ENCODE measurements at regions not wholly inside any gene's neighbourhood (a gene's known extent, or its start where the extent isn't known, plus 50 kb on each side); places are given as distances from the start of the nearest gene placed in this dataset.

GRCh38 chr9:107675351-107676259, 186.0 kb upstream of the KLF4 start:
- Histone ChIP-seq H3K27ac (ENCODE audit: low read depth, low read length) (peak overlapping the region; percentile 92), H3K9ac (ENCODE audit: low read depth, low read length) (peak overlapping the region; percentile 52; the same call in 1 of the 2 replicates), H3K27me3 (ENCODE audit: control insufficient read depth, insufficient read depth, low read length) (no peaks in the 10 kb centered on the region), H3K4me3 (ENCODE audit: low read depth, low read length) (no peak overlapping the region), H3K9me3 (ENCODE audit: control insufficient read depth, insufficient read depth, low read length) (no peaks in the 10 kb centered on the region), H3K4me1 (ENCODE audit: control insufficient read depth, insufficient read depth, low read length) (peaks cover 23% of the 10 kb centered on the region), H3K36me3 (ENCODE audit: control insufficient read depth, insufficient read depth, low read length) (no peaks in the 10 kb centered on the region)

- Histone ChIP-seq H3K9ac (ENCODE audit: low read depth, low read length) (peak overlapping the region; percentile 52), H3K9me3 (ENCODE audit: control insufficient read depth, insufficient read depth, low read length) (no peaks in the 10 kb centered on the region), H3K36me3 (ENCODE audit: control insufficient read depth, insufficient read depth, low read length) (no peaks in the 10 kb centered on the region), H3K4me3 (ENCODE audit: low read depth, low read length) (peak overlapping the region; percentile 24), H3K27ac (ENCODE audit: low read depth, low read length) (peak overlapping the region; percentile 92), H3K27me3 (ENCODE audit: control insufficient read depth, insufficient read depth, low read length) (no peaks in the 10 kb centered on the region), H3K4me1 (ENCODE audit: control insufficient read depth, insufficient read depth, low read length) (peaks cover 23% of the 10 kb centered on the region)
These were observed 185.2 kb upstream of the KLF4 start for GRCh38 chr9:107674721-107675277.

GRCh38 chr9:107673861-107674720, 184.5 kb upstream of the KLF4 start:
- Histone ChIP-seq H3K9ac (ENCODE audit: low read depth, low read length) (peak overlapping the region; percentile 52), H3K9me3 (ENCODE audit: control insufficient read depth, insufficient read depth, low read length) (no peaks in the 10 kb centered on the region), H3K27ac (ENCODE audit: low read depth, low read length) (peak overlapping the region; percentile 92), H3K4me3 (ENCODE audit: low read depth, low read length) (peak overlapping the region; percentile 24), H3K36me3 (ENCODE audit: control insufficient read depth, insufficient read depth, low read length) (no peaks in the 10 kb centered on the region), H3K27me3 (ENCODE audit: control insufficient read depth, insufficient read depth, low read length) (no peaks in the 10 kb centered on the region), H3K4me1 (ENCODE audit: control insufficient read depth, insufficient read depth, low read length) (peaks cover 23% of the 10 kb centered on the region)

- Histone ChIP-seq H3K9ac (ENCODE audit: low read depth, low read length) (no peak overlapping the region), H3K4me1 (ENCODE audit: control insufficient read depth, insufficient read depth, low read length) (peaks cover 23% of the 10 kb centered on the region), H3K27me3 (ENCODE audit: control insufficient read depth, insufficient read depth, low read length) (no peaks in the 10 kb centered on the region), H3K9me3 (ENCODE audit: control insufficient read depth, insufficient read depth, low read length) (no peaks in the 10 kb centered on the region), H3K36me3 (ENCODE audit: control insufficient read depth, insufficient read depth, low read length) (no peaks in the 10 kb centered on the region), H3K4me3 (ENCODE audit: low read depth, low read length) (no peak overlapping the region), H3K27ac (ENCODE audit: low read depth, low read length) (no peak overlapping the region)
These were observed 182.0 kb upstream of the KLF4 start for GRCh38 chr9:107671588-107671987.

- no peak overlapping the region for H3K27ac ChIP-seq (ENCODE audit: low read depth, low read length)
- no peak overlapping the region for H3K4me3 ChIP-seq (ENCODE audit: low read depth, low read length)
- no peaks in the 10 kb centered on the region for H3K36me3 ChIP-seq (ENCODE audit: control insufficient read depth, insufficient read depth, low read length)
- no peaks in the 10 kb centered on the region for H3K9me3 ChIP-seq (ENCODE audit: control insufficient read depth, insufficient read depth, low read length)
- no peak overlapping the region for H3K9ac ChIP-seq (ENCODE audit: low read depth, low read length)
- no peaks in the 10 kb centered on the region for H3K27me3 ChIP-seq (ENCODE audit: control insufficient read depth, insufficient read depth, low read length)
- H3K4me1 ChIP-seq (ENCODE audit: control insufficient read depth, insufficient read depth, low read length) = peaks cover 11% of the 10 kb centered on the region
These were observed 179.9 kb upstream of the KLF4 start for GRCh38 chr9:107669422-107669821.

GRCh38 chr9:107667231-107668070, 177.9 kb upstream of the KLF4 start:
- Histone ChIP-seq H3K4me1 (ENCODE audit: control insufficient read depth, insufficient read depth, low read length) (peaks cover 4% of the 10 kb centered on the region; the same call in 1 of the 2 replicates), H3K9me3 (ENCODE audit: control insufficient read depth, insufficient read depth, low read length) (no peaks in the 10 kb centered on the region), H3K9ac (ENCODE audit: low read depth, low read length) (no peak overlapping the region), H3K36me3 (ENCODE audit: control insufficient read depth, insufficient read depth, low read length) (no peaks in the 10 kb centered on the region), H3K27me3 (ENCODE audit: control insufficient read depth, insufficient read depth, low read length) (no peaks in the 10 kb centered on the region), H3K4me3 (ENCODE audit: low read depth, low read length) (no peak overlapping the region), H3K27ac (ENCODE audit: low read depth, low read length) (no peak overlapping the region)

GRCh38 chr9:107665057-107665456, 175.5 kb upstream of the KLF4 start:
- no peaks in the 10 kb centered on the region for H3K9me3 ChIP-seq (ENCODE audit: control insufficient read depth, insufficient read depth, low read length)
- H3K4me1 ChIP-seq (ENCODE audit: control insufficient read depth, insufficient read depth, low read length) = peaks cover 4% of the 10 kb centered on the region; the same call in 1 of the 2 replicates
- no peak overlapping the region for H3K4me3 ChIP-seq (ENCODE audit: low read depth, low read length)
- H3K27ac ChIP-seq (ENCODE audit: low read depth, low read length) = no peak overlapping the region
- no peaks in the 10 kb centered on the region for H3K36me3 ChIP-seq (ENCODE audit: control insufficient read depth, insufficient read depth, low read length)
- H3K9ac ChIP-seq (ENCODE audit: low read depth, low read length) = no peak overlapping the region
- H3K27me3 ChIP-seq (ENCODE audit: control insufficient read depth, insufficient read depth, low read length) = no peaks in the 10 kb centered on the region

GRCh38 chr9:107660976-107661375, 171.4 kb upstream of the KLF4 start:
- H3K4me3 ChIP-seq (ENCODE audit: low read depth, low read length) = no peak overlapping the region
- H3K27ac ChIP-seq (ENCODE audit: low read depth, low read length) = no peak overlapping the region
- no peaks in the 10 kb centered on the region for H3K9me3 ChIP-seq (ENCODE audit: control insufficient read depth, insufficient read depth, low read length)
- no peaks in the 10 kb centered on the region for H3K27me3 ChIP-seq (ENCODE audit: control insufficient read depth, insufficient read depth, low read length)
- H3K4me1 ChIP-seq (ENCODE audit: control insufficient read depth, insufficient read depth, low read length) = peaks cover 4% of the 10 kb centered on the region; the same call in 1 of the 2 replicates
- H3K9ac ChIP-seq (ENCODE audit: low read depth, low read length) = no peak overlapping the region
- H3K36me3 ChIP-seq (ENCODE audit: control insufficient read depth, insufficient read depth, low read length) = no peaks in the 10 kb centered on the region

- Histone ChIP-seq H3K4me1 (ENCODE audit: control insufficient read depth, insufficient read depth, low read length) (no peaks in the 10 kb centered on the region), H3K9ac (ENCODE audit: low read depth, low read length) (no peak overlapping the region), H3K4me3 (ENCODE audit: low read depth, low read length) (no peak overlapping the region), H3K9me3 (ENCODE audit: control insufficient read depth, insufficient read depth, low read length) (no peaks in the 10 kb centered on the region), H3K27me3 (ENCODE audit: control insufficient read depth, insufficient read depth, low read length) (no peaks in the 10 kb centered on the region), H3K27ac (ENCODE audit: low read depth, low read length) (no peak overlapping the region), H3K36me3 (ENCODE audit: control insufficient read depth, insufficient read depth, low read length) (no peaks in the 10 kb centered on the region)
These were observed 163.8 kb upstream of the KLF4 start for GRCh38 chr9:107653263-107653821.

- Histone ChIP-seq H3K36me3 (ENCODE audit: control insufficient read depth, insufficient read depth, low read length) (no peaks in the 10 kb centered on the region), H3K27me3 (ENCODE audit: control insufficient read depth, insufficient read depth, low read length) (no peaks in the 10 kb centered on the region), H3K9me3 (ENCODE audit: control insufficient read depth, insufficient read depth, low read length) (no peaks in the 10 kb centered on the region), H3K4me1 (ENCODE audit: control insufficient read depth, insufficient read depth, low read length) (no peaks in the 10 kb centered on the region), H3K27ac (ENCODE audit: low read depth, low read length) (no peak overlapping the region), H3K9ac (ENCODE audit: low read depth, low read length) (no peak overlapping the region), H3K4me3 (ENCODE audit: low read depth, low read length) (no peak overlapping the region)
These were observed 161.4 kb upstream of the KLF4 start for GRCh38 chr9:107650995-107651394.

All from HUES48 (cell line).